Gastrocnemius medialis (tissue), 4 donors: ENCODE measurements at regions not wholly inside any gene's neighbourhood (a gene's known extent, or its start where the extent isn't known, plus 50 kb on each side); places are given as distances from the start of the nearest gene placed in this dataset.

Experiments used
- ATAC-seq, 2 donors: fragments of 150-250 bp; one replicate each; pipeline ENCODE4 v1.9.1; 2016
- DNase-seq, 2 donors: peaks; one replicate each; pipeline ENCODE4 v3.0.0-alpha.2; 2019
- H3K27ac ChIP-seq, 4 donors: fragments of 200-600 bp; sonication (generic); 1 replicate in 1 of 4; 2 replicates in 3 of 4; pipeline ENCODE4 v1.5.1; 2016 to 2018; ENCODE audit warnings: mild to moderate bottlenecking in 2 of 4, moderate library complexity in 1 of 4
- H3K27me3 ChIP-seq, 3 donors: fragments of 200-600 bp; sonication (generic) in 2 of 3; 1 replicate in 1 of 3; 2 replicates in 2 of 3; pipeline versions ENCODE4 v1.5.1 to v1.6.0; 2016 to 2019; ENCODE audit warnings: mild to moderate bottlenecking in 1 of 3, moderate library complexity in 1 of 3
- H3K36me3 ChIP-seq, 2 donors: fragments of 200-600 bp; sonication (generic) in 1 of 2; one replicate each; pipeline ENCODE4 v1.5.1; 2017 to 2018
- H3K4me1 ChIP-seq, 2 donors: fragments of 200-600 bp; sonication (generic) in 1 of 2; one replicate each; pipeline ENCODE4 v1.5.1; 2016 to 2017; ENCODE audit warnings: mild to moderate bottlenecking in 2 of 2
- H3K4me3 ChIP-seq, 4 donors: fragments of 200-600 bp; sonication (generic) in 3 of 4; 1 replicate in 1 of 4; 2 replicates in 3 of 4; pipeline ENCODE4 v1.5.1; 2016 to 2019; ENCODE audit warnings: mild to moderate bottlenecking in 2 of 4
- H3K9me3 ChIP-seq, 3 donors: fragments of 200-600 bp; sonication (generic) in 2 of 3; 1 replicate in 1 of 3; 2 replicates in 2 of 3; pipeline ENCODE4 v1.5.1; 2016 to 2019
- POLR2A ChIP-seq, 2 donors: fragments of 450-650 bp; IDR thresholded peaks; one replicate each; pipeline ENCODE4 v1.6.1; 2017; ENCODE audit warnings: antibody characterized with exemption in 2 of 2, mild to moderate bottlenecking in 2 of 2, moderate library complexity in 2 of 2
- in situ Hi-C, 4 donors: fragments of 200-750 bp; cut with MboI; loops; one replicate each; pipeline versions ENCODE4 v1.15.0 to v1.8.0; 2017; ENCODE audit warnings: low sequenced_read_pairs in 4 of 4
- intact Hi-C: fragments of 100-400 bp; cut with DNase I; formaldehyde crosslinking; loops from one replicate; pipeline ENCODE4 v1.15.1; 2023; ENCODE audit warnings: low total_unique reads
- TF ChIP-seq, protein P1 (sequence below), 5 experiments: fragments of 450-650 bp in 3 of 5; fragments of 200-600 bp in 2 of 5; sonication (generic) in 2 of 5; IDR thresholded peaks in 4 of 5; conservative IDR thresholded peaks in 1 of 5; 1 replicate in 4 of 5; 2 replicates in 1 of 5; pipeline ENCODE4 v1.5.1; 2016 to 2019; ENCODE audit warnings: antibody characterized with exemption in 5 of 5, mild to moderate bottlenecking in 3 of 5, moderate library complexity in 3 of 5

- no peaks in the 10 kb centered on the region for H3K27me3 ChIP-seq
- ATAC-seq: peak in 1 of 2 donors; percentile 29
- no peaks in the 10 kb centered on the region for H3K36me3 ChIP-seq
- no peaks in the 10 kb centered on the region for H3K9me3 ChIP-seq
- in situ Hi-C loops (loop anchor here (10.0 to 25.0 kb wide), 3 partner anchors 593 to 618 kb away; no protein-coding TSS in a partner anchor), intact Hi-C loops (loop anchor here (2.0 to 10.0 kb wide), 2 partner anchors 154 to 1694 kb away; no protein-coding TSS in a partner anchor)
- H3K4me1 ChIP-seq: peaks cover 0 to 4% of the 10 kb centered on the region in 2 donors
- DNase-seq: peak in 1 of 2 donors; percentile 25
- H3K27ac ChIP-seq: no peak overlapping the region
- TF ChIP-seq, protein P1, sequence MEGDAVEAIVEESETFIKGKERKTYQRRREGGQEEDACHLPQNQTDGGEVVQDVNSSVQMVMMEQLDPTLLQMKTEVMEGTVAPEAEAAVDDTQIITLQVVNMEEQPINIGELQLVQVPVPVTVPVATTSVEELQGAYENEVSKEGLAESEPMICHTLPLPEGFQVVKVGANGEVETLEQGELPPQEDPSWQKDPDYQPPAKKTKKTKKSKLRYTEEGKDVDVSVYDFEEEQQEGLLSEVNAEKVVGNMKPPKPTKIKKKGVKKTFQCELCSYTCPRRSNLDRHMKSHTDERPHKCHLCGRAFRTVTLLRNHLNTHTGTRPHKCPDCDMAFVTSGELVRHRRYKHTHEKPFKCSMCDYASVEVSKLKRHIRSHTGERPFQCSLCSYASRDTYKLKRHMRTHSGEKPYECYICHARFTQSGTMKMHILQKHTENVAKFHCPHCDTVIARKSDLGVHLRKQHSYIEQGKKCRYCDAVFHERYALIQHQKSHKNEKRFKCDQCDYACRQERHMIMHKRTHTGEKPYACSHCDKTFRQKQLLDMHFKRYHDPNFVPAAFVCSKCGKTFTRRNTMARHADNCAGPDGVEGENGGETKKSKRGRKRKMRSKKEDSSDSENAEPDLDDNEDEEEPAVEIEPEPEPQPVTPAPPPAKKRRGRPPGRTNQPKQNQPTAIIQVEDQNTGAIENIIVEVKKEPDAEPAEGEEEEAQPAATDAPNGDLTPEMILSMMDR (IDR thresholded peaks at IDR 0.05 in 4 of 5, conservative IDR thresholded peaks at IDR 0.05 in 1 of 5): peak; percentile 68 to 85 (median 76)
- no peak for TF ChIP-seq POLR2A (IDR thresholded peaks at IDR 0.05)
- H3K4me3 ChIP-seq: no peak overlapping the region
Measured at GRCh38 chr20:39268981-39269461, 306.9 kb downstream of the DHX35 start.

- intact Hi-C loops: loop anchor here (2.0 to 10.0 kb wide), 2 partner anchors 154 to 1694 kb away; no protein-coding TSS in a partner anchor
- ATAC-seq (no peak), DNase-seq (no peak)
- TF ChIP-seq POLR2A (IDR thresholded peaks at IDR 0.05): no peak
- TF ChIP-seq, protein P1 (IDR thresholded peaks at IDR 0.05 in 4 of 5, conservative IDR thresholded peaks at IDR 0.05 in 1 of 5): no peak
- H3K9me3 ChIP-seq: no peaks in the 10 kb centered on the region
- no peak overlapping the region for H3K4me3 ChIP-seq
- in situ Hi-C loops: loop anchor here (10.0 to 25.0 kb wide), 3 partner anchors 594 to 619 kb away; no protein-coding TSS in a partner anchor
- H3K27me3 ChIP-seq: no peaks in the 10 kb centered on the region
- peak overlapping the region in 1 of 4 donors; percentile 19 for H3K27ac ChIP-seq
- H3K4me1 ChIP-seq: peaks cover 0 to 4% of the 10 kb centered on the region in 2 donors
- H3K36me3 ChIP-seq: no peaks in the 10 kb centered on the region
Measured at GRCh38 chr20:39268491-39268951, 306.4 kb downstream of the DHX35 start.

DNA sequence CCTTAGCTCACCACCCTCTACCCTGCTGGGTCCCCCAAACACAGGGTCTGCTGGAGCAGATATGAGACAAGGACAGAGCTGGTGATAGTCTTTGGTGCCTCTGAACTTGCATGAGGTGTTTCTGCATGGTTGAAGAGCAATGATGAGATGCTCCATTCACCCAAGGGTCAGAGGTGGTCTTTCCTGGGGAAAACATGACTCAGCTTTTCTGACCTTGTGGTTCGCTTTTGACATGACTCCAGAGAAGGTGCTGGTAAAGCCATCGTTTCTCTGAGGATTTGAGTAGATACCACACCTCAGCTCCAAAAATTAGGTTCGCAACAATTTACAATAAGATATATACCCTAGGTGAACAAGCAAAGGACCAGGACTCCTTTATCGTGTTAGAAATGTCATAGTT is 304.8 kb downstream of the DHX35 start:
- peaks cover 0 to 4% of the 10 kb centered on the region in 2 donors for H3K4me1 ChIP-seq
- ATAC-seq: no peak
- H3K36me3 ChIP-seq: no peaks in the 10 kb centered on the region
- no peaks in the 10 kb centered on the region for H3K9me3 ChIP-seq
- intact Hi-C loops (loop anchor here (10.0 kb wide), 1 partner anchor 152 kb away; no protein-coding TSS in a partner anchor), in situ Hi-C loops (loop anchor here (10.0 to 25.0 kb wide), 3 partner anchors 595 to 620 kb away; no protein-coding TSS in a partner anchor)
- H3K4me3 ChIP-seq: no peak overlapping the region
- DNase-seq: no peak
- H3K27ac ChIP-seq: no peak overlapping the region
- no peaks in the 10 kb centered on the region for H3K27me3 ChIP-seq
- TF ChIP-seq POLR2A (IDR thresholded peaks at IDR 0.05): no peak
- TF ChIP-seq, protein P1 (IDR thresholded peaks at IDR 0.05 in 4 of 5, conservative IDR thresholded peaks at IDR 0.05 in 1 of 5): no peak

- ATAC-seq (peak; percentile 83 to 89), DNase-seq (peak; percentile 33 to 49)
- in situ Hi-C loops: loop anchor here (10.0 to 25.0 kb wide), 3 partner anchors 598 to 623 kb away; no protein-coding TSS in a partner anchor
- H3K4me3 ChIP-seq: no peak overlapping the region
- no peaks in the 10 kb centered on the region for H3K36me3 ChIP-seq
- no peaks in the 10 kb centered on the region for H3K27me3 ChIP-seq
- no peaks in the 10 kb centered on the region for H3K9me3 ChIP-seq
- H3K4me1 ChIP-seq: no peaks in the 10 kb centered on the region
- no peak for TF ChIP-seq POLR2A (IDR thresholded peaks at IDR 0.05)
- TF ChIP-seq, protein P1 (IDR thresholded peaks at IDR 0.05 in 4 of 5, conservative IDR thresholded peaks at IDR 0.05 in 1 of 5): peak; percentile 53 to 82 (median 67)
- H3K27ac ChIP-seq: no peak overlapping the region
- intact Hi-C loops: loop anchor here (10.0 kb wide), 1 partner anchor 150 kb away; no protein-coding TSS in a partner anchor
Measured at GRCh38 chr20:39264506-39265172, 302.5 kb downstream of the DHX35 start.
